ENCODE measurements at regions not wholly inside any gene's neighbourhood (a gene's known extent, or its start where the extent isn't known, plus 50 kb on each side); places are given as distances from the start of the nearest gene placed in this dataset.

DNA sequence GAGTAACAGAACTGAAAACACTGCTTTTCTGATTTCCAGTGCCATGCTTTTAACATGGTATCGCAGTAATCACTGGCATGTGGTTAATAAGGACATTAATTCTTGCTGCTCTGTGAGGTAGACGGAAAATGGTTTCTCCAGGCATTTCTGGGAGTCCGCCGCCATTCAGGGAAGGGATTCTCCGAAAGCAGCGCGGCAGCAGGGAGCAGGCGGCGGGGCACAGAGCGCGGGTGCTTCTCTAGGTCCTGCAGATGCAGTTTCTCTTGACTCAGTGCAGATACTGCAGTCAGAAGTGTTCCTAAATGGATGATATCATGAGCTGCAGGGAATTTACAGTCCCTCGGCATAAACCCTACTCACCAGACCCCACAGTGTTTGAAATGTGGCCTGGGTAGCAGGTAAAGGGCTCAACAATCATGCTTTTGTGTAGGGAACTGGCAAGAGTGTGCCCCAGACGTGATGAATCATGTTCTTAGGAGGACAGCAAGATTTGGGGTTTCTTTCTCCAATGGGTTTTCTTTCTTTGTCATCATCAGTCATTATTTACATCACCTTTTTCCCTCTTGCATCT lies 338.6 kb upstream of the ARGLU1 start:
- no peak for DNase-seq

DNA sequence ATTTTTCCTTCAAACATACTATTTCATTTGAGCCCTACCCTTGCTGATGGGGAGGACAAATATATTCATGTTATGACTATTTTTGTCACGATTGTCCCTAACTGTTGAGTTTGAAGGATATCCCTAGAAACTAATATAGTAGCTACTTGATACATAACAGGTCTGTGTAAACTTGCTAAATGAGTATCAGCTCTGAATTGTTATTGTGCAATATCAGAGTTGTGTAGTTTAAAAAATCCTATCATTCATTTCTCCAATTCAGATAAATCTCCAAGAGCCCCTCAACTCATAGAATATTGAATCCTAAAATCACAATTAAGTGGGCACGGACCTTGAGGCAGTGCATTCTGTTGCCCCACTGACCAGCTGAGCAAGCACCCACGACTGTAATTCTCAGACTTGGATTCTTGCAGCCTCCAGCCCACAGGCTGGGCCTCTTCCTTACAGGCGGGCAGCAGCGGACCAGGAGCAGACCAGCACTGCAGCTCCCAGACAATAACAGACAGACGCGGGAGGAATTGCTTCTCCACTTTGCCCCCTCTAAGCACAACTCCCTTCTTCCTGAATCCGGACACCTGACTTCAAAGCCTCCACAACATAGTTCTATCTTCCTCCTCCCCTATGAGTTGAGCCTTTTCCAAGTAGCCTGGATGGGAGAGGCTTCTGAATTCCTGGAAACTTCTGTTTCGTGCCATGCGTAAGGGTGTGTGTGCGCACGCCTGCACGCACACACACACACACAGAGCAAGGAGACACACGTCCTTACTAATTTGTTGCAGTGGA lies 337.6 kb upstream of the ARGLU1 start:
- no peak for DNase-seq

DNA sequence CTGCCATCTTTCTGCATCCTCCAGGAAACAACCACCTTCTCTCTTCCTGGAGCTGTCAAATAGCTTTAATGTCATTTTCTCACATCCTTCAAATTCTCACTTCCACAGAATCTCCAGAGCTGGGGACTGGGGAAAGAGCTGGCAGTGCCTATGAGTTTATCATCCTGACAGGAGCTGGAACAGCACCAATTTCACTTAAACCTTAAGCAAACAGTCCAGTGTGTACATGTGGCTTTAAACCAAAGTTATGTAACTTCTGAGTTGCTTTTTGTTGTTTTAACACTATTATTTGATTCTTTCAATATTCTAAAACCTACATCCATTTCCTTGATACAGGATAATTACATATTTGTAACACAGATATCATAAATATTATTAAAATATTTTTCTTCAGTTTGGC lies 331.5 kb upstream of the ARGLU1 start:
- DNase-seq = no peak

DNA sequence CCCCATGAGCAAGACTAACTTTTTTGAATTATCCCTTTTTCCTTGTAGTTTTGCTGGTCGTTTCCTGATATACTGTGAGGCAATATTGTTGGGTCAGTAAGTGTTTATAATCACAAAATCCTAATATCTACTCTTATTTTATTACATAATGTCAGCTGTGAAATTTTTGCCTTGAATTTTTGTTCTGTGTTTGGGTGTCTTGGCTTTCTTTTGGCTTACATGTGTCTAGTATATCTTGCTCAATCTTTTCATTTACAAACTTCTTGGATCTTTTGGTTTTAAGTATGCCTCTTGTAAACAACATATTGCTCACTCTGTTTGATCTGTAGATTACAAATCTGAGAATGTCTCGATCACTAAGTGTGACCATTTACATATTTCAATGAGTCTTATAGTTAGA lies 330.3 kb upstream of the ARGLU1 start:
- no peak for DNase-seq

DNA sequence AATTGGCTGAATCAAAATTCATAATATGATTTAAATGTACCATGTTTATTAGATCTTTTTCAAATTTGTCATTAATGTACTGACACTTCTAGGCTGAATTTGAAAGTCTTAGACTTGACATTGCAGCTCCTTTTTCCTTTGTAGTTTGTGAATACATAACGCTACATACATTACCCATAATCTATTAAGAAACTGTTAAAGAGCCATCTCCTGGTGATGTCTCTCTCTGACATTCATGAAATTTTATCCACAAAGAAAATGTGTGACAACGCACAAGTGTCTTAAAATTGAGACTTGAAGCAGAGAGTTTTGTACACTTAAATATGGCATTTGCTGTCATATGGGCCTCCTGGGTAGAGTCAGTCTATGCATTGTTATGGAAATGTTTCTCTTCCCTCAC lies 320.2 kb upstream of the ARGLU1 start:
- DNase-seq = no peak

DNA sequence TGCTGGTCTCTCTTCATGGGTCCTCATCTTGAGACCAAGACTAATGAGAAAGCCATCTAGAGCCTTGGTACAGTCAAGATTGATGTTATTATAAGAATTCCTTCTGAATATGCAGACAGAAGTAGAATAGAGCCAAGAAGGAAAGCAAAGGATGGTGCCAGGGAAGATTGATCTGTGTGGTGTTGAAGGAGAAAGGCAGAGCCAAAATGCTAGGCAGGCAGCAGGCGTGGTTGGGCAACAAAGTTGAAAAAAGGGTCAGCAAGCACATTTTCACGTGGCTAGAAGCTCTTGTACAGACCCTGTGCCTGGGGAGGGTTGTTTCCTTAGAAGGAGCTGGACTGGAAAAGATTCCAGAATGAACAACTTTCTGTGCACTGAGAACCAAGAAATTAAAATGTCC lies 319.7 kb upstream of the ARGLU1 start:
- DNase-seq = no peak

DNA sequence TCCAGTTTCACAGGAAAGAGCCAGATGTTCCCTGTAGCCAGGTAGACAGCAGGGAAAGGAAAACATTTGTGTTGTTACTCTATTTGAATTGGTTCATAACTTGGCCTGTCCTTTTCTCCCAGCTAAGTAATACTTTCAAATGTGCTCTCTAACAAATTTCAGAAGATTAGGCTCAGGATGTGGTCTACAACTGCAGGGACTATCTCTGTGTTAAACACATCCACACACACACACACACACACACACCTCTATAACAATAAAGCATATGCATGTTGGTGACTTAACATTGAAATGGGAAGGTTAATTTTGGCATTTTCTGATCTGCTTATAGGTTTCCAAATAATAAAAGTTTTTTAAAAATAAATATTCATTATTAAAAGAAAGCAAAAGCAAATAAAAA lies 316.0 kb upstream of the ARGLU1 start:
- DNase-seq = no peak

DNA sequence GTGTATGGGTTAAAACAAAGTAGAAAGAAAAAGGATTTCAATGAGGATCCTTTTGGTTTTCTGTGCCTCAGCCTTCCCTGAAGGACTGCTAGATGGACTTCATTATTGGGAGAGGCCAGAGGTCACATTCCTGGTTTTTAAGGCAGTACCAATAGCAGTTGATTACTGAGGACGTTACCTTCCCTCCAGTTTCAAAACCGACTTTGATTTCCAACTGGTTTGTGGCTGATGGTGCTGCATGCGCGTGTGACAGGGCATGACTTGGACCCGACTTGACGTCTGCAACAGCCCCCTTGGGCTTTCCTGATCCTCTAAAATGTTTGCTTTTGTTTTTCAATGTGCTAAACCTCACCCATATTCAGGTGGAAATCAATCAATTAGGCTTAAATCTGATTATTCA lies 314.3 kb upstream of the ARGLU1 start:
- no peak for DNase-seq

DNA sequence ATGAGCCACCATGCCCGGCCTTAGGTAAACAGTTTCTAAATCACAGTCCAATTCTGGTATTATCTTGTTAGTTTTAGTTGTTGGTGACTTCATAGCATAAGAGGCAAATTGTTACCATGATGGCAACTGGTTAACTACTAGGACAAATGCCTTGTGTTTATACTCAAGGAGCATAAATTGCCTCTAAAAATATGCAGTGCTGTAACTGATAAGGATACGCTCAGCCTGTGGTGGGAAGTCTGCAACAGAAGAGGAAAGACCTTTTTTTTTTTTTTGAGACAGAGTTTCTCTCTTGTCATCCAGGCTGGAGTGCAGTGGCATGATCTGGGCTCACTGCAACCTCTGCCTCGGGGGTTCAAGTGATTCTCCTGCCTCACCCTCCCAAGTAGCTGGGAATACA lies 311.9 kb upstream of the ARGLU1 start:
- no peak for DNase-seq

DNA sequence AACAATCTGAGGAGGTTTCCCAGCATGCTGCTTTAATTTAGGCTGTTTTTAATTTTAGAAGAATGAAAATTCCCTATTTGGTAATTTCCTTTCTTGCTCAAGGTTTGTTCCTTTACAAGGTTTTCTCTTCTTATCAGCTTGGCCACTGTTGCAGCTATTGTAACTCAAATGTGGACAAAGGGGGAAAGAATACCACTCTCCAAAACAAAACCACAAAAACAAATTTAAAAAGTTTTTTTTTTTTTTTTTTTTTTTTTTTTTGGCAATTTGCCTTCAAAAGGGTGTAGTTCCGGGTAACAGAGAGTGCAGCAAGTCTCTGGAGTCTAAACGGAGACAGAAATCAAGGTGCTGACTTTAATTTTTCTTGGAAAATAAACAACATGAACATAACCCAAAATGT lies 306.4 kb upstream of the ARGLU1 start:
- DNase-seq = no peak

DNA sequence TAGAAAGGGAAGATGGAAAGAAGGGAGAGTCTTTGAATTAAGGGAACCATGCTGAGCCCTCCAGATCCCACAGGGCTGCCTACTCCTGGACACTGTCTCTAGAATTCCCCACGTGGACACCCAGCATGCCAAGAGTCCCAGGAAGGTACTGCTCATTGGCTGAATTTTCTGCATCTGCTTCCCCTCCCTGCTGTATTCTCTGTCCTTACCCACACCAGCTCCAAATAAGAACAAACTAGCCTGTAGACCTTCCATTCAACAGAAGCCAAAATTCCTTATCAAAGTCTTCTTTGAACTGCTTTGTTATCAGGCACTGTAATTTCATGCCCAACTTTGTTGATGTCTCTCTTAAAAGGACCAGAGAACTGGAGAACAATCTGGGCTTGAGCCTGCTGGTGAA lies 305.9 kb upstream of the ARGLU1 start:
- no peak for DNase-seq

DNA sequence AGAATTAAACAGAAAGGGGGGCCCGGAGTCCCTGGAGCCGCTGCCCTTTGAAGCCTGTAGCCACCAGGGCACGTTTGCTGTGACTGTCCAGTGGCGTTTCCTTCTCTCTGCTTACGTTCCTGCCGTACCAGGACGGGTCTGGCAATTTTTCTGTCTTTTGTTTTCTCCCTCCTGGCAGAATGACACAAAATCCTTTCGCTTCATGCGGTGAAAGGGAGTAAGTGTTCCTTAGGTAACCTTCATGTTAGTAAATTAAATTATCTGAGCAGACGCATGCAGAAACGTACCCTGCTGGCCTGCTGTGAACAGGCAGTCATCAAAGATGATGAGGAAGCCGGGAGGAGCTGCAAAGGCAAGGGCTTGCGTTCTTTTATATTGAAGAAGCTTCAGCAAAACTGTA lies 299.3 kb upstream of the ARGLU1 start:
- no peak for DNase-seq

DNA sequence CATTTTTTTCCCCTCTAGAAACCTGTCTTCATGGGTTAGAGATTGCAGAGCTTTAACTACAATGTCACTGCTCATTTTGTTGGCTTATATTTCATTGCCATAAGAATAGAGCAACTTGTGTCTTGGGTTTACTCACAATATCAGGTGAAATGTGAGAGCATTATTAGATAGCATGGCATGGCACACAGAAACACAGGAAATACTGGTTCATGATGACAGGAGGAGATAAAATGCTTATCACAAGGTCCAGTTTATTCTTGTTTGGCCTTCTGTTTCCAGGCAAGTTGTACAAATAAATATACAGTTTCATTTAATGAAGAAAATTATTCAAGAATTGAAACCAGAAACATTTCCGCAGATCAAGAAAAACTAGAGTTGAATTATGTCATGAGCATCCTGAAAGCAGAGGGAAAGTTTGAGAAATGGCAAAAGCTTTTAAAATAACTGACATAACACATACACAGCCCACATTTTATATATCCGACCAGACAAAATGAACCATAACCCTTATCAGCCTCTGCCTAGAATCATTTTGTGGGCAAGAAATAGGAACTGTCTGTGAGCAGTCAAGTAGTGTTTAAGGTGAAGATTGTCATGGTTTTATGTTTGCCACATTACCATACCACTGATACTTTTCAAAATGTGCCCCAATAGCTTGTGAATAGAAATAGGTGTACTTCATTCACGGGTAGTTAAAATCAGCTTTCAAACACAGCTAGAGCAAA lies 297.9 kb upstream of the ARGLU1 start:
- DNase-seq = no peak

DNA sequence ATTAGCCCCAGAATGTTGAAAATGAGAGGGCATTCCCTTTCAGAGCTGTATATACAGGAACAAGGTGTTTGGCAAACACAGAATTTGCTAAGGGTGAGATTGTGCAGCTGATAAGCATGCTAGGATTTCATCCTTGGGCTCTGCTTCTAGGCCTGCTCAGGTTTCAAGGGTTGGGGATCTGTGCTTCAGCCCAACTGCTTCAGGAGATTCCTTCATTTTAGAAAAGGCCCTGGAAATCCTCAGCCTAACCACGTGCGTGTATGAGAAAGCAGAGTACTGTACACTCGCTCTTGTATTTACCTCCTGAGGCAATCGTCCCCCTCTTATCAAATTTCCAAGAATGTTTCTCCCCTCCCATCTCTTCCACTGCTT lies 291.6 kb upstream of the ARGLU1 start:
- DNase-seq = no peak

DNA sequence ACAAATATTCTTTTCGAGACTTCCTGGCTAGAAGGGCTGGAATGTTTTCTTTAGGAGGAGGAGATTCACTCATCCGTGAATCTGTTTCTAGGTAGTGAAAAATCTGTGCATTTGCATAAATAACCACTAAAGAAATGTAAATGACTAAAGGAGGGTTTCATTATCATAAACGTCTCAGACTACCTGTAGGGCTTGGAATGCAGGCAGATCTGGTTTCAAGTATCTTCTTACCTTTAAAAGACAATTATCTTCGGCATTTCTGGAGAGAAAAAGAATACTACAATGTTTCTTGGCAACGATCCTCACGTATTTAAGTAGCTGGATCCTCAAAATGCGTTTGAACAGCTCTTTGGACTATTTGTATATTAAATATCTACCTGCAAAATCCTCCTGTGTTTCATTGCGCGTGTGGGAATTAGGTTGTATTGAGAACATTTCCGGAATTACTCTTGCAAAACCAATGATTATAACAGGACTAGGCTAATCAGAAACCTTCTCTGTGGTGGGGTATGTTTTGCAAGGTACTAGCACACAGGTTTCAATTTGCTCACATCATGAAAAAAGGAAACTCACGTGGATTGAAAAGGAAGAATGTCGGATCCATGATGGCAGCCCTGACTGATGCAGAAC lies 291.1 kb upstream of the ARGLU1 start:
- DNase-seq = no peak

DNA sequence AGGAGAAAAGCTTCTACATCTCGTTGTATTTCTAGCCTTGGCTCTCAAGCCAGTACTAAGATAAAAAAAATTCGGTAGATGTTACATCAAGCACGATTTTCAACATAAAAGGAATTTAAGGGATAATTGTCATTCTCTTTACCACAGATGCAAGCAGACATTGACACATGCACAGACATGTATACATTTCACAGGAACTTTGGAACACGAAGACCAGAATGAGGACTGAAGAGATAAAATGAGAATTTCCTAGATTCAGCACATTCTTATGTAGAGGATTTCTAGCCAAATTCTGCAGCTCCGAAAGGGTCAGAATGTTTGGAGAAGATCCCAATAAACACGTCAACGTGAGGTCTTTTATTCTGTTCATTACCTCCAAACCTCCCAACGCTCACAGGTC lies 284.5 kb upstream of the ARGLU1 start:
- DNase-seq = no peak

DNA sequence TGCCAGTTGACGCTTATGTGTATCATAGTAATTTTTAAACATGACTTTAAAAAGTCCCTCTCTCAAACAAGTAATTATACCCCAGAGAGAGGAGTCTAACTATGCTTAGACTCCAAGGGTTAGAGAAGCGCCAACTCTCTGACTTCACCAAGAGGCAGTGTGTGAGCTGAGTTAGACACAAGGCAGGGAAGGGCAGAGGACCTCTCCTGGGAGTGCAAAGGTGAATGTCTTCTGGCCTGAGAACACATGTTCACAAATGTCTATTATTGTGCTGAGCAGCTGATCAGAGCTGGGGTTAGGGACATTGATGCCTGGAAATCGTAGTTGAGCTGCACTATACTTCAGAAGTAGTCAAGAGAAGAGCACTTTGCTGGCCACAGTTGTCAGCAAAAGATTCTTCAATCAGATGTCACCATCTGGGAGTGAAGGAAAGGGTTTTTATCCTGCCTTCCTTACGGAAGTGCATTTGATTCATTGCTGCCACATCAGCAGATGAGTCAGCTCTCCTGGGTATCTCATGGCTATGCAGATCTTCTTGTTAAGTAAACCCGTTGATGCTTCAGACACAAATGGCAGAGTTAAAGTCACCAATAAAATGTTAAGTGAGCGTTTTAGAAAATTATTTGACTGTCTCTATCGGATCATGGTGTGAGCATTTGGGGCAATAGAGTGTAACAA lies 283.2 kb upstream of the ARGLU1 start:
- no peak for DNase-seq

DNA sequence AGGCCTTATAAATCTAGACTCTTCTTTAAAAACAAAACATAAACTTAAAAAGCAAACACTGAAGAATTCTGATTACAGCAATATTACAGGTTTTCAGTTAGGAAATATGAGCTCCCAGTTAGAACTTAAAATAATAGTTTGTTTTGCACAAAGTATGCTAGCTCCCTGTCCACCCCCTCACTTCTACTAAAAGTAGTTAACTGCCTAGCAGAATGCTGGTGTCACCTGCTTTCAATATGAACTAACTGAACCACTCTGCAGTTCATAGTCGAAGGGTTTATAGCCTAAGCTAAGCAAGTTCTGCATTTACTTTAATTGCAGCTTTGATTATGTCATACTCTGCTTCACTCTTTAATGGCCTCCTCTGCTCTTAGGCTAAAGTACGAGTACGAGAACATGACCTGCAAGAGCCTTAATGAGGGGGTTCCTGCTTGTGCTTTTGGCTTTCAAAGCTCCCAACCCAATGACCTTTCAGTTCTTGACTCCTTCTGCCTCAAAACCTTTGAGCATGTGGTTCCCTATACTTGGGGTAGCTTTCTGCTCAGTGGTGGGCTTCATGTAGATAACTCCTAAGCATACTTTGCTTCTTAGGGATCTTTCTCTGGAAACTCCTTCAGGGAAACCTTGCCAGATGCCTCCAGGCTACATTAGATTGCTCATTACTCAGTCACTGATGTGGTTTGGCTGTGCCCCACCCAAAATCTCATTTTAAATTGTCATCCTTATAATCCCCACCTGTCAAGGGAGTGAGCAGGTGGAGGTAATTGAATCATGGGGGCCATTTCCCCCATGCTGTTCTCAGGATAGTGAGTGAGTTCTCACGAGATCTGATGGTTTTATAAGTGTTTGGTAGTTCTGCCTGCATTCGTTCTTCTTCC lies 278.9 kb upstream of the ARGLU1 start:
- no peak for DNase-seq

DNA sequence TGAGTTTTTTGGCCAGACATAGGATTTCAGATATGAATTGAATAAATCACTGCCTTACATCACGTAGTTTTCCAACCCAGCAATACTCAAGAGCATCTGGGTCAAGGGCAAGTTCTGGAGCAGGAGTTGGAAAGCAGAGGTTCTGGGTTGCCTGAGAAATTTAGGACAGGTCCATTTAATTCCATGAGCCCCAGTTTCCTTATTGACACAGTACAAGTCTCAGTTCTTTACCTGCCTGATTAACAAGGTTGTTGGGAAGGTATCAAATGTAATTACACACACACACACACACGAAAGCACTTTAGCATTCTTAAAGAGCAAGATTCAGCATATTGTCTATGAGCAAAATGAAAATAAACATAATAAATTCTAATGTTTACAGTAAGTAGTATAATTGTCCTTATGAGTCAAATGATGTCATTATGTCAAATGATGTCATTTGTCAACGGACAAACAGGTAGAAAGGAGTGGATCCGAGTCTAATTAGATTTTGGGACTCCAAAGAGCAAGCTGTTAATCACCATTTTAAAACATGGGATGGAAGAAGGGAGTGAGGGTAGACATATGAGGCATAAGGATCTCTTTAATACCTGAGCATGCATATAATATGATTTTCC lies 268.4 kb upstream of the ARGLU1 start:
- DNase-seq = no peak

DNA sequence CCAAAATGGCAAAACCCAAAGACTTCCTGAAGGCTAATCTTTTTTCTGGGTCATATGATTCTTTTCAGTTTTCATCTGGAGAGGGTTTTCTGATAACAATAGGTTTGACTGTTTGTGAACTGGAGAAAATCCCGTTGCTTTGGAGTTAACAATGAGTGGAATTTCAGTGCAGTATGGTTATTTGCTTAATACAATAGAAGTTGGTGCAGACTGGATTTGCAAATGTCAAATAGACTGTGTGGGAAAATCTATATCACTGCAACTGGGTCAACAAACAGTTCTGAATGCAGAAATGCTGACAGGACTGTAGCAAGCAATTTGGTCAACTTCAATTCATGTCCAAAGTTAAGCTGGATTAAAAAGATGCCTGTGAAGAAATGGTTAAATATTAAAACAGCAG lies 267.5 kb upstream of the ARGLU1 start:
- no peak for DNase-seq

DNA sequence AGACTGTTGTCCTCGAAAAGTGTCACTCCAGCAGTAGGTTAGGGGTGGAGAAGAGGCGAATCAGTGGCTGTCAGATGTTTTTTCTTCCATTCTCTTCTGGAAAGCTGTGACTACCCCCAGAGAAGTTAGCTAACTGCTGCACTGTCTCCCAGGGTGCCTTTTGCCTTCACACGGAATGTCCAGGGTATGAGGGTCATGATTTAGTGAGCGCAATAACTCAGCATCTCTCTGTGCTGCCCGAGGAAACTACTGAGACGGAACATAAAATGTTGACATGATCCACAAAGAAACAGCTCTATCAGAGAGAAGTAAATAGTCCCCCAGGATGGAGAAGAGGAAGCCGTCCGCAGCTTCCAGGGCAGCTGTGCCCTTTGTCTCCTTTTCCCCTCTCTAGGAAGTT lies 254.0 kb upstream of the ARGLU1 start:
- DNase-seq = no peak
